ENCODE measurements at regions not wholly inside any gene's neighbourhood (a gene's known extent, or its start where the extent isn't known, plus 50 kb on each side); places are given as distances from the start of the nearest gene placed in this dataset.

- TF ChIP-seq EZH2 (IDR thresholded peaks at IDR 0.05) (no peak), POLR2AphosphoS5 (IDR thresholded peaks at IDR 0.05; ENCODE audit: borderline replicate concordance, low read depth, low read length) (no peak)
These were observed 333.3 kb upstream of the SYNCRIP start for GRCh38 chr6:85975957-85976356.

All from SK-N-MC (cell line).